ENCODE measurements at regions not wholly inside any gene's neighbourhood (a gene's known extent, or its start where the extent isn't known, plus 50 kb on each side); places are given as distances from the start of the nearest gene placed in this dataset.
A peak's percentile ranks its signal among the peaks of the same experiment; 100 is the strongest.

GRCh38 chr2:58971511-58972360 lies 730.6 kb upstream of the FANCL start:
- H3K4me3 ChIP-seq (ENCODE audit: low read length), result no peak overlapping the region
- H3K9me3 ChIP-seq (ENCODE audit: control insufficient read depth, low read length), result no peaks in the 10 kb centered on the region
- peak in 1 of 3 donors; percentile 25 for DNase-seq
- no peaks in the 10 kb centered on the region for H3K4me1 ChIP-seq (ENCODE audit: control insufficient read depth, insufficient read depth, low read length)
- no peak overlapping the region for H3K27ac ChIP-seq (ENCODE audit: low read length)
- intact Hi-C loops (cut with DNase I), result no loop called here
- no peak for ATAC-seq
- 84% methylated on average over 14 of the region's 14 CpGs for WGBS
- no peaks in the 10 kb centered on the region for H3K27me3 ChIP-seq (ENCODE audit: control insufficient read depth, insufficient read depth)

- DNase-seq (no peak), ATAC-seq (no peak)
- Histone ChIP-seq H3K27ac (ENCODE audit: low read length) (no peak overlapping the region), H3K27me3 (ENCODE audit: control insufficient read depth, insufficient read depth) (no peaks in the 10 kb centered on the region), H3K4me3 (ENCODE audit: low read length) (no peak overlapping the region), H3K9me3 (ENCODE audit: control insufficient read depth, low read length) (no peaks in the 10 kb centered on the region), H3K4me1 (ENCODE audit: control insufficient read depth, insufficient read depth, low read length) (no peaks in the 10 kb centered on the region)
- 92% methylated on average over 4 of the region's 4 CpGs for WGBS
- intact Hi-C loops (cut with DNase I), result no loop called here
Observed at GRCh38 chr2:58970365-58970764, 729.2 kb upstream of the FANCL start.

DNA sequence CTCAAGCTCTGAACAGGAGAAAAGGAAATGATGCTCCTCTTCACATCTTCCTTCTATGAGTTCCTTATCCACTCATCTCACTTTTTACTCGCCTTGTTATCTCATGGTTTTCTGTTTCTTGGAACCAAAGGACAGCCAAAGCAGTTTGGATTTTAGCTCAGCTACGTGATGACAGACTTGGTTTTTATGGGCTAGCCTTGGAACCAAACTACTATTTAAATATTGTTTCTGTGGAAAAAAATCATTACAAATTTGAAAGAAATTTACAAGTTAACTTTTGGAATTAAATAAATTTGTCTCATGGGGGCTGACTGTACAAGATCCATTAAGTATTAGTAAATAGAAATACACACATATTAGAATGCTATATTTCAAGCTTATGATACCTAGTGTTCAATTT lies 727.8 kb upstream of the FANCL start:
- Histone ChIP-seq H3K27me3 (ENCODE audit: control insufficient read depth, insufficient read depth) (no peaks in the 10 kb centered on the region), H3K27ac (ENCODE audit: low read length) (no peak overlapping the region), H3K4me1 (ENCODE audit: control insufficient read depth, insufficient read depth, low read length) (no peaks in the 10 kb centered on the region), H3K9me3 (ENCODE audit: control insufficient read depth, low read length) (no peaks in the 10 kb centered on the region), H3K4me3 (ENCODE audit: low read length) (no peak overlapping the region)
- intact Hi-C loops (cut with DNase I), result no loop called here
- 69% methylated on average over 2 of the region's 2 CpGs for WGBS
- no peak for DNase-seq
- no peak for ATAC-seq

DNA sequence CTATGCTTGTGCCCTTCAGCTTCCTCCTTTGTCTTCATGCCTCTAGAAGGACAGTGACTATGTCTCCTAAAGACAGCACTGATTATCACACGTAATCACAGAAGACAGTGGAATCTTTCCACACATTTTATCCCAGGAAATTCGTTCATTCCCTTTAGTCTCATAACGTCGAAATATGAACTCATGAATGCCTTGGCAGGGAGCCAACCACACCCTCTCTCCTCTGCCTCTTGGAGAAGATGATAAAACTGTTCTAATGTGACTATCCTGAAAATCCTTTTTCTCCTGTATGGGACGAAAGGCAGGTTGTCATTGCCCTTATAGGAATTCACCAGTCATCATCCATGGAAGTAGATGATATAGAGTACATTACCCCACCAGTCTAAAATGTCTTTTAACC lies 726.6 kb upstream of the FANCL start:
- DNase-seq, result peak in 2 of 3 donors; percentile 15 to 40

DNA sequence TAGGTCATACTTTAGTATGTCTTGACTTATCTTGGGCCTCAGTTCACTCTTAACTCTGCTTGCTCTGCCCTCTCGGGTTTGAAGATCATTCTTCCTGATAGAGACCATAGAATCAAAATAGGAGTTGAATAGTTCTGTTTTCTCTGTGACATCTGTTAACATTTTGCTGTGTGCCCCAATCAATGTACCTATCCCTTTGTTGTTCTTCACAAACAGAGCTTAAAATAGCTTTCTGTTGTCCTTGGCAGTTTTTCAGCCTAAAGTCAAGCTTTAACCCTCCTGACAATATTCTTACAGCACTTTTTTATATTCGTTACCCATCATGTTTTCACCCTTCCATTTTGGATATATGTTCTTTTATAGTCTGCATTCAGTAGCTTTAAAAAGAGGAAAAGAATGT lies 724.5 kb upstream of the FANCL start:
- Histone ChIP-seq H3K27ac (ENCODE audit: low read length) (no peak overlapping the region), H3K4me1 (ENCODE audit: control insufficient read depth, insufficient read depth, low read length) (no peaks in the 10 kb centered on the region), H3K27me3 (ENCODE audit: control insufficient read depth, insufficient read depth) (no peaks in the 10 kb centered on the region), H3K9me3 (ENCODE audit: control insufficient read depth, low read length) (no peaks in the 10 kb centered on the region), H3K4me3 (ENCODE audit: low read length) (no peak overlapping the region)
- WGBS, result 55% methylated on average over 2 of the region's 2 CpGs
- DNase-seq, result no peak
- intact Hi-C loops (cut with DNase I), result no loop called here
- ATAC-seq, result no peak

More for the DNA sequence above, 726.6 kb upstream of the FANCL start:
- no peaks in the 10 kb centered on the region for H3K27me3 ChIP-seq (ENCODE audit: control insufficient read depth, insufficient read depth)
- intact Hi-C loops (cut with DNase I), result no loop called here
- H3K9me3 ChIP-seq (ENCODE audit: control insufficient read depth, low read length), result no peaks in the 10 kb centered on the region
- H3K4me3 ChIP-seq (ENCODE audit: low read length), result no peak overlapping the region
- no peak for ATAC-seq
- H3K27ac ChIP-seq (ENCODE audit: low read length), result no peak overlapping the region
- 37% methylated on average over 5 of the region's 5 CpGs for WGBS
- H3K4me1 ChIP-seq (ENCODE audit: control insufficient read depth, insufficient read depth, low read length), result no peaks in the 10 kb centered on the region

- Histone ChIP-seq H3K27ac (ENCODE audit: low read length) (no peak overlapping the region), H3K4me3 (ENCODE audit: low read length) (no peak overlapping the region), H3K9me3 (ENCODE audit: control insufficient read depth, low read length) (no peaks in the 10 kb centered on the region), H3K4me1 (ENCODE audit: control insufficient read depth, insufficient read depth, low read length) (no peaks in the 10 kb centered on the region), H3K27me3 (ENCODE audit: control insufficient read depth, insufficient read depth) (no peaks in the 10 kb centered on the region)
- DNase-seq (no peak), ATAC-seq (no peak)
- intact Hi-C loops (cut with DNase I), result no loop called here
- 64% methylated on average over 8 of the region's 8 CpGs for WGBS
Observed at GRCh38 chr2:58959996-58960395, 718.9 kb upstream of the FANCL start.

GRCh38 chr2:58957188-58957840 lies 716.2 kb upstream of the FANCL start:
- intact Hi-C loops (cut with DNase I), result no loop called here
- DNase-seq (no peak), ATAC-seq (no peak)
- Histone ChIP-seq H3K4me3 (ENCODE audit: low read length) (no peak overlapping the region), H3K9me3 (ENCODE audit: control insufficient read depth, low read length) (no peaks in the 10 kb centered on the region), H3K27ac (ENCODE audit: low read length) (no peak overlapping the region), H3K4me1 (ENCODE audit: control insufficient read depth, insufficient read depth, low read length) (no peaks in the 10 kb centered on the region), H3K27me3 (ENCODE audit: control insufficient read depth, insufficient read depth) (no peaks in the 10 kb centered on the region)
- 53% methylated on average over 4 of the region's 4 CpGs for WGBS

GRCh38 chr2:58954880-58955385 lies 713.8 kb upstream of the FANCL start:
- H3K4me3 ChIP-seq (ENCODE audit: low read length), result no peak overlapping the region
- 64% methylated on average over 11 of the region's 11 CpGs for WGBS
- no peaks in the 10 kb centered on the region for H3K27me3 ChIP-seq (ENCODE audit: control insufficient read depth, insufficient read depth)
- no peak for DNase-seq
- no peak for ATAC-seq
- no peaks in the 10 kb centered on the region for H3K9me3 ChIP-seq (ENCODE audit: control insufficient read depth, low read length)
- intact Hi-C loops (cut with DNase I), result no loop called here
- H3K4me1 ChIP-seq (ENCODE audit: control insufficient read depth, insufficient read depth, low read length), result no peaks in the 10 kb centered on the region
- H3K27ac ChIP-seq (ENCODE audit: low read length), result no peak overlapping the region

GRCh38 chr2:58951722-58952121 lies 710.6 kb upstream of the FANCL start:
- DNase-seq (no peak), ATAC-seq (no peak)
- no peak overlapping the region for H3K27ac ChIP-seq (ENCODE audit: low read length)
- intact Hi-C loops (cut with DNase I), result no loop called here
- H3K27me3 ChIP-seq (ENCODE audit: control insufficient read depth, insufficient read depth), result no peaks in the 10 kb centered on the region
- H3K4me3 ChIP-seq (ENCODE audit: low read length), result no peak overlapping the region
- WGBS, result 74% methylated on average over 3 of the region's 3 CpGs
- no peaks in the 10 kb centered on the region for H3K4me1 ChIP-seq (ENCODE audit: control insufficient read depth, insufficient read depth, low read length)
- no peaks in the 10 kb centered on the region for H3K9me3 ChIP-seq (ENCODE audit: control insufficient read depth, low read length)

DNA sequence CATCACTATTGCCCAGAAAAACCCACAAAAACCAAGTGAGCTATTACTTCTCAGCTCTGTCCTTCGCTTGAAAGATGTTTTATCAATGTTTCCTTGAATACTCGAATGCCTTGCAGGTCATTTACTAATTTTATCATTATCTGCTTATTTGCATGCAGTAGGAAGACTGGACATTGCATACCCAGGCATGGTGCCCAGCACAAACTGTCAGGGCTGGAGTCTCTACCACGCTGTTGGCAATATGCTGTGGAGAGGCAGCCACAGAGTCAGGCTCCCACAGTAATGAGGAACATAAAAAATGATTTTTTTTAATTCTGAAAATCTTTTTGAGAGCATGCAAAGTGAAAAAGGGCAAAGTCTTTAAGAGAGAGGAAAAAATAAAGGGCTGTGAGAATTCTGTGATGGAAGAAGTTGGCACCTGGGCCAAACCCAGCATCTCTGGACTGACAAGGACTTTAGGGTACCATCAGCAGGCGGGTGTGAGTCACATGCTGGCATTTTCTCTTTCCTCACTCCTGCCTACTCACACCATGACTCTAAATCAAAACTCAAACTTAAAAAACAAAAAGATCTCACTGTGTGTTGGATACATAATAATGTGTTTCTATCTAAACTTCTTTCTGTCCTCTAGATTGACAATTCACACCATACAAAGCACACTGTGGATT lies 709.8 kb upstream of the FANCL start:
- Histone ChIP-seq H3K9me3 (ENCODE audit: control insufficient read depth, low read length) (no peaks in the 10 kb centered on the region), H3K4me1 (ENCODE audit: control insufficient read depth, insufficient read depth, low read length) (no peaks in the 10 kb centered on the region), H3K4me3 (ENCODE audit: low read length) (no peak overlapping the region), H3K27me3 (ENCODE audit: control insufficient read depth, insufficient read depth) (no peaks in the 10 kb centered on the region), H3K27ac (ENCODE audit: low read length) (no peak overlapping the region)
- ATAC-seq (peak; percentile 50 to 80), DNase-seq (peak; percentile 19 to 60 (median 39))
- 73% methylated on average over 4 of the region's 4 CpGs for WGBS
- intact Hi-C loops (cut with DNase I), result no loop called here

DNA sequence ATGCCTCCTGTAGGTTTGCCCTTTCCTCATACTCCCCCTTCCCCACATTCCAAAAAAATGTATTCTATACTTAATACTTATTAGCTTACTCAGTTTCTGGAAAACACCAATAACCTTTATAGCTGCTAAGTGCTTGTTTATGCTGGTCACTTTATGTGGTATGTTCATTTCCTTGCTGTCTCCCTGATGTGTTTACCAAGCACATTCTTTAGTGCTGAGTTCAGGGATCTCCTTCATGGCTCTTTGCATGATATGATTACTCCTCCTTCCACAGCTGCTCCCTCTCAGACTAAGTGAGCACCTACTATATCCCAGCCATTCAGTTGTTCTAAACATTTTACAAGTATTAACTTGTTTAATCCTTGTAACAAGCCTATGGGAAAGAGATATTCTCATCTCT lies 698.3 kb upstream of the FANCL start:
- ATAC-seq (no peak), DNase-seq (no peak)
- intact Hi-C loops (cut with DNase I), result no loop called here
- H3K27ac ChIP-seq (ENCODE audit: low read length), result no peak overlapping the region
- no peaks in the 10 kb centered on the region for H3K27me3 ChIP-seq (ENCODE audit: control insufficient read depth, insufficient read depth)
- no peaks in the 10 kb centered on the region for H3K4me1 ChIP-seq (ENCODE audit: control insufficient read depth, insufficient read depth, low read length)
- H3K9me3 ChIP-seq (ENCODE audit: control insufficient read depth, low read length), result no peaks in the 10 kb centered on the region
- H3K4me3 ChIP-seq (ENCODE audit: low read length), result no peak overlapping the region
